Activated T-cell treated with anti-CD3 and anti-CD28 coated beads, Interleukin-2, amount 50 U/mL, for 1 hour (primary cell): ENCODE measurements at regions not wholly inside any gene's neighbourhood (a gene's known extent, or its start where the extent isn't known, plus 50 kb on each side); places are given as distances from the start of the nearest gene placed in this dataset.
A peak's percentile ranks its signal among the peaks of the same experiment; 100 is the strongest.
"Not testable (repeated sequence)": the region's sequence is repeated elsewhere in the genome, so short reads cannot be mapped to it uniquely, and the experiment has no call there.

Experiments used
- DNase-seq: peaks from one replicate; pipeline ENCODE4 v3.0.0-alpha.2; 2020

DNA sequence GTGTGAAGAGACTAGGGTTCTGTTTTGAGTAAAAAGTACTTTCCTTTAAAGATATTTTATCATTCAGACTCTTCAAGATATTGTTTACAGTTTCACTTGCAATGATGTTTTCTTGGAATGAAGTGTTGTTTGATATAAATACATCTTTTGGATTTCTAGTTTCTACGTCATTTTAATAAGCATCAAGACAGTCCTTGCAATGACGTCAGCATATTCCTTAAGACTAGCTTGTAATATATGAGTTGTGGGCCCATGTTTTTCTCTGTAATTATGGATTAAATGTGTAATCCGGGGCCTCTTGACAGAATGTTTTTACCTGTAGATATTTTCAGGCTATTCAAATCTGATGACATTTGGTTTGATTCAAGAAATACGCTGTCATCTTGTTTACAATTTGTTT, 66.1 kb downstream of the RBMX2 start:
- DNase-seq, result no peak

DNA sequence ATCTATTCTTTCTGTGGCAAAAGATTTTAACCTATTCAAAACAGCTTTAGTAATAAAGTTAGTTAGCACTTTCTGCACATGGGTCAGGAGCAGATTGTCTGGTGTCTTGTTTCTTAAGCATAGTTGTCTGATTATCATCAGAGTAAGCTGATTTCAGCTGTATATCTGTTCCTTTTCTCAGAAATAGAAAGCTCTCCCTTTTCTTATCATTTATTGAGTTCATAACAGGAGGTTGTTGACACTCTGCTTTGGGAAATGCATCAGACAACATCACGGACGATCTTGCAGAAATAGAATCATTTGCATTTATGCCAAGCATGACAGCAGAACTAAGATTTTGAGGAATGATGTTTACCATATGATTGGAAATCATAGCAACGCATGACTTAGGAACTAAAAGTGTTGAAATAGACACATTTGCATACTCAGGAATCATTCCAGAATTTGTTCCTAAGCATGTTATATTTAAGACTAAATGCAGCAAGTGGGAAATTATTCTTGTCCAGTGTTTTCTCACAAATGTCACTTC, 66.7 kb downstream of the RBMX2 start:
- DNase-seq, result no peak

DNA sequence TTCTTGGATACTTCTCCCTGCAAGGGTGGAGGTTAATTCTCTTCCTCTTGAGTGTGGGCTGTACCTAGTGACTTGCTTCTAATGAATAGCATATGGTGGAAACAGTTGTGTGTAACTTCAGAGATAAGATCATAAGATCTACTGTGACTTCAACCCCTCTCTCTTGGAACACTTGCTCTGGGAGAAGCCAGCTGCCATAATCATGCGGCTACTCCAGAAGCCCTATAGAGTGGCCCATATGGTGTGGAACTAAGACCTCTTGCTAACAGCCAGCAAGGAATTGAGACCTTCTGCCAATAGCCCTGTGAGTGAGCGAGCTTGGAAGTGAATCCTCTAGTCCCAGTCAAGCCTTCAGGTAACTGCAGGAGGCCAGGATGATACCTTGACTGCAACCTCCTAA, 81.1 kb downstream of the RBMX2 start:
- no peak for DNase-seq

DNA sequence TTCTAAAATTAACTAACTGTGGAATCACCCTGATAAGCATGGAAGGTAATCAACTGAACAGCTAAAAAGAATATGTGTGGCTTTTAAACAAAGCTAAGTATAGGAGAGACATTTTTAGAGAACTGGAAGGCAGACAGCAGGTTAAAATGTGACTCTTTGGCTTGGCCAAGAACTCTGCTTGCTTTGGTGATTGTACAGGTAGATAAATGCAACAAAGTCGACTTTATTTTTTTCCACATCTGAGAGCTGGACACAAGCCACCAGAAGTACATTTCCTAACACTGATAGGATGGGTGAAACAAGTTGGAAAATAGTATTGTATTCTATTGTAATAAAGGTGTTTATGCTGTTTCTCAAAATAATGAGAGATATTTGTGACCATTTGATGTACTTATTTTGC, 84.1 kb downstream of the RBMX2 start:
- DNase-seq, result no peak

DNA sequence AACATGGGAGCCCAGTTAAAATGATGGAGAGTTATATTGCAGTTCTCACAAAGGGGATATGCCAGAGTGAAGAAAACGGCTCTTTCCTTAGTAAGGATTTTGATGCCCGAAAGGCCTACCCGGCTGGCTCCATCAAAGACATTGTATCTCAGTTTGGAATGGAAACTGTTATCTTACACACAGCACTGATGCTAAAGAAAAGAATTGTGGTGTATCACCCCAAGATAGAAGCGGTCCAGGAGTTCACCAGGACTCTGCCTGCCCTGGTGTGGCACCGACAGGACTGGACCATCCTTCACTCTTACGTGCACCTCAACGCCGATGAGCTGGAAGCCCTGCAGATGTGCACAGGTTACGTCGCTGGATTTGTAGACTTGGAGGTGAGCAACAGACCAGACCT, 93.7 kb downstream of the RBMX2 start:
- not testable (repeated sequence) for DNase-seq

DNA sequence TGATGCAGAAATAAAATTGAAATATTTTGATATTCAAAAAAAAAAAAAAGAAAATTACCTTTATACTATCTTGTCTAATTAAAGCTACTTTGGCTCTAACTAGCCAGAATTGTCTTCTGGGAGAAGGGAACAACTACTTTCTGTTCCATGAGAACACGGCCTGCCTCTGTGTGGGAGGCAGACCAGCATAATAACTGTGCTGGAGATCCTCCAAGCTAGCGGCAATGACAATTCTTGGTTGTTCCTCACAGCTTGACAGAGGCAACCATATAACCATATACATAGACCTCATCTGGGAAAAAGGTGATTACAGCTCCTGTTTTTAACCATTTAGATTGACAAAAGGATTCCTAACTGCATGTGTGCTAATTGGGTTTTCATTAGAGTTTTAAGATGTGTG, 95.7 kb downstream of the RBMX2 start:
- DNase-seq, result no peak

DNA sequence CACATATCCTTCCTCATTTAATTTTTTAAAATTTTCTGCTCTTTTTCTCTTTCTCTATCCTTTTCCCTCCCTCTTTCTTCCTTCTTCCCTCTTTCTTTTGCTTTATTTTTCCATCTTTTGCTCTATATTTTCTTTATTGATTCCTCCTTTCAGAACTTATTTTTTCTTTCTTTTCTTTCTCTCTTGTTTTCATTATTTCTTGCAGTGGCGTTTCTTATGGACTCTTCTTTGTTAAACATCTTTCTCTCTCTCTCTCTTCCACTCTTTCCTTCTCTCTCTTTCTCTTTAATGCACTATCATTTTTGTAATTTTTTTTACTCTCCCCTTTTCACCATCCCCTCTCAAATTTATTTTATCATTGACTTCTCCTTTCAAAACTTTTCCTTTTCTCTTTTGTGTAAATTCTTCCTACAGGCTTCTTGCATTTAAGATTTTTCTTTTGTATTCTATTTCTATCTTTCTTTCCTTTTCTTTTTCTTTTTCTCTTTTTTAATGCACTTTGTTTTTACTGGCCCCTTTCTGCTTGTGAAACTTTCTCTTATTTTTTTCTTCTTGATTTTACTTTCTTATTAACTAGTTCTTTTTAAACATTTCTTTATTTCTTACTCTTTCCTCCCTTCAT, 97.0 kb downstream of the RBMX2 start:
- no peak for DNase-seq

DNA sequence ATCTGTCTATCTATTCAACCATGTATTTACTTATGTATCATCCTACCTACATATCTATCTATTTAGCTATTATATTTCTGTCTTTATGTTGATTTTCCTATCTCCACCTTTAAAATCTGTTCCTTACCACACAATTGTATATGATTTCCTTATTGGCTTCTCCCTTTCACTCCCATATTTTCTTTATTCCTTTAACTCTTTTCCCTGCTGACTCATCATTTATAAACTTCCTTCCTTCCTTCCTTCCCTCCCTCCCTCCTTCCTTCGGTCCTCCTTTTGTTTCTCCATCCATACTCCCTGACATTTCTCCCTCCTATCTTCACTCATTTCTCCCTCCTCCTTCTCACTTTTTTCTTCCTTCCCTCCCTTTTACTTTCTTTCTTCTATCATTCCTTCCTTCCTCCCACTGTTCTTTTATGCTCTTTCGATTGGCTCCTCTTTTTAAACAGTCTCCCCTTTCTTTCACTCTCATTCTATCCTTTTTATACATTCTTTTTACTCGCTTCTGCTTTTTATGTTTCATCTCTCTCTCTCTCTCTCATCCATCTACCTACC, 100.3 kb downstream of the RBMX2 start:
- DNase-seq, result no peak

DNA sequence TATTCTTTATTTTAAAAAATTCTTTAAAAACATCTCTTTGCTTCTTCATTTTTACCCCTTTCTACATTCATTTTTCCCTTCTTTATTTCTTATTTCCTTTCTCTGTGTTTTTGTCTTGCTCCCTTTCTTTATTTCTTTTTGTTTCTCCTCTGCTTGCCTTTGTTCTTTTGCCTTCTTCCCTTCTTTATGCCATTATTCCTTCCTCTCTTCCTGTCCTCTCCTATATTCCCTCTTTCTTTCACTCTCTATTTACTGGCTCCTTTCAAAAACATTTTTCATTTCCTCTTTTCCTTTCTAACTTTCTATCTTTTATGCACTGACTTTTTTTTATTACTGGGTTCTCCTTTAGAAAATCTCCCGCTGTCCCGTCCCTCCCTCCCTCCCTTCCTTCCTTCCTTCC, 102.2 kb downstream of the RBMX2 start:
- no peak for DNase-seq

DNA sequence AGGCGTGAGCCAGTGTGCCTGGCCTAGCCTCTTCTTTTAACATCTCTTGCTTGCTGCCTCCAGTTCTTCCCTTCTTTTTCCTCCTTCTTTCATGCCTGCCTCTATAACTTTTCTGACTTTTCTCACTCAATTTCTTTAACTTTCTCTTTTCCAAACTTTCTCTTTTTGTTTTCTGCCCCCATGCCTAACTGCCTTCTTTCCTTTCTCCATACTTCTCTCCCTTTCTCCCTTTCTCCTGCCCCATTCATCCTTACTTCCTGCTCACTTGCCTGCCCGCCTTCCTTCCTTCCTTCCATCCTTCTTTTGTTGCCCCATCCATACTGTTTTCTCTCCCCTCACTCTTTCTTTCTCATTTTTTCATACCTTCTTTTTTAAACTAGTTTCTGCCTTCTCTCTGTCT, 105.2 kb downstream of the RBMX2 start:
- no peak for DNase-seq

DNA sequence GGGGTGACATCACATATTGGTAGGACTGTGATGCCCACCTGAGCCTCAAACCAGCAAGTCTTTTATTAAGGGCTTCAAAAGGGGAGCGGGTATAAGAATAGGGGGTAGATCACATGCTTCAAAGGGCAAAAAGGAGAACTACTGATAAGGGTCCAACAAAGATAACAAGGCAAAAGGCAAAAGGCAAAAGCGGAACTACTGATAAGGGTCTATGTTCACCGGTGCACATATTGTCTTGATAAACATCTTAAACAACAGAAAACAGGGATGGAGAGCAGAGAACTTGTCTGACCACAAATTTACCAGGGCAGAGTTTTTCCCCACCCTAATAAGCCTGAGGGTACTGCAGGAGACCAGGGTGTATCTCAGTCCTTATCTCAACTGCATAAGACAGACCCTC, 110.7 kb downstream of the RBMX2 start:
- DNase-seq, result not testable (repeated sequence)

DNA sequence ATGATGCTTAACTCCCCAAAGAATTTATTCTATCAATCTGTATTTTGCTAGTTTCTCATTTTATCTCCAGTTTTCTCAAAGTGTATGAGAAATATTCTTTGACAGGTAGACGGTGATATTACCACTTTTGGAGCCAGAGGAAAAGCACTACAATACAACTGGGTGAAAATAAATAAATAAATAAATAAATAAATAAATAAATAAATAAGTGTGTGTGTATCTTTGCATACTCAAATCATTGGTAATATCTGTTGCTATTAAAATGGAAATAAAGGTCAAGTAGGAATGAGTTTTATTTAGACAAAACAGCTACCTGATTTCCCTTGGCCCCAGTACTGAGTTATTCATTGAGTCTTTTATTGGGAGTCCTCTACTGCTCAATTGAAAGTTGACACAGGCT, 114.3 kb downstream of the RBMX2 start:
- DNase-seq, result no peak

DNA sequence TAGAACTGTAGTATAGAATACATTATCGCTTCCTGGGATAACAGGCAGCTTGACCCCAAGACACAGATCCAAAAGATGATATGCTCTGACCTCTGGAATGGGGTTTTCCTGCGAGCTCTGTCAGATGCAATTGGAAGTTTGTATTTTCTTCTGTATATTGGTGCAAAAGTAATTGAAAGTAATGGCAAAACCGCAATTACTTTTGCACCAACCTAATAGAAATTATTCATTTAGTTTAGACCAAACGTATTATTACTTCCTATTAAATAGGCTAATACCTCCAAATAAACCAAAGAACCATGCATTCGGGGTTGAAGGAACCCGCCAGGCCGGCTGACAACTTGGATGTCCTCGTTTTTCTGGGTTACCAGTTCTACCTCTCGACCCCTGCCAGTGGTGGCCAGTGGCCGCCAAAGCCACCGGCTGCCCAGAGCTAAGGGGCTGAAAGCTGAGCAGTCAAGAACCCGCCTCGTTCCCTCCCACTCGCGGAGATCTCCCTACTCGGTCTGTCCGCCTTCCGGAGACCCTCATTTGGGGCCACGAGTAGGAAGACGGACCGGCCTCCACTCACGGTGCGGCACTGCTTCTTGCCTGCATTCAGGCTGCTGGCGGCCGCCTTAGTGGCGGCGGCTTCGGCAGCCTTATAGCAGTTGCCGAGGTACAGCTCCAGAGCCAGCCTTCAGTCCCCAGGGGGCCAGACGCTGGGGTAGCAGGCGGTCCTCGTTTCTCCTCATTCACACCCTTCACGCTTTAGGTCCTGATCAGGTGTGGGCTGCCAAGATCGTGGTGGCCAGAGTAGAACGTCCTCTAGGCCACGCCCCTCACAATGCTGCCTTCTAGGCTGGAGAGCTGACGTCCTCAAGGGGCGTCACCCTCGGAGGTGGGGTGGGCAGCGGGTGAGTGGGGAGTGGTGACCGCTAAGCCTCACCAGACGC, 121.9 kb downstream of the RBMX2 start:
- no peak for DNase-seq

DNA sequence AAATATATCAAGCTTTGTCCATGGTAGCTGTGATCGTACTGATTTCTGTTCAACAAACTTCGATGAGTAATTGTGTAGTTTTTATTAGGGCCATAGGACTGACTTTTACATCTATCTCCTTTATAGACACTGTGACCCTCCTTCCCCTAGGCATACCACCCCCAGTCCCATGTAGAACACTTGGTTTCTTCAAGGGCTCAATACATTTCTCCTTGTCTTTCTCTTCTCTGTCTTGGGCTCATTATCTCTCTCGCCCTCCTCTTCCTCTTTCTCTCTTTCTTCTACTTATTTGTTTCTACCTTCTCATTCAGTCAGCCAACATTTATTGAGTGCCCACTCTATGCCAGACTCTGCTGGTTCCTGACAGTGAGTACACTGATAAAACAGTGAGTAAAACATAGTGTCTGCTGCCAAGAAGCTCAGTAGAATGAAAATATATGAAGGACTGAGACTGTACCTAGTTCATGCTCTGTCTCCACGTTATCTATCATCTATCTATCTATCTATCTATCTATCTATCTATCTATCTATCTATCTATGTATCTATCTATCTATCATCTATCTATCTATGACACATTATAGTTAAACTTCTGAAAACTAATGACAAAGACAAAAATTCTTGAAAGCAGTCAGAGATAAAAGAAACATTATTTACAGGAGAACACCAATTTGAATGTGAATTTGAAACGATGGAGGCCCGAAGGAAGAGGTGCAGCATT, 122.8 kb downstream of the RBMX2 start:
- DNase-seq, result no peak

DNA sequence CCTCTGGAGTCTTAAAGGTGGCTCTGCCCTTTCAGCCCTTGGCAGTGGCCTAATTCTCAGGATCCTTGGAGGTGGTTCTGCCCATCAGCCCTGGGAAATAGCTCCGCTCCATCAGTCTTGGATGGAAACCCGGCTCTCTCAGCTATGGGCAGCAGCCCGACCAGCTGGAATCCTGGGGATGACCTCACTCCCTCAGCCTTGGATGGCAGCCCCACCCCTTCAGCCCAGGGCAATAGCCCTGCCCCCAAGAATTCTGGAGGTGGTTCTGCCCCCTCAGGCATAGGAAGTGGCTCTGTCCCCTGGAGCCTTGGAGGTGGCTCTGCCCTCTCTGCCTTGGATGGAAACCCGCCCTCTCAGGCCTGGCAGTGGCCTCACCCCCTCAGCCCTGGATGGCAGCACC, 127.7 kb downstream of the RBMX2 start:
- no peak for DNase-seq

DNA sequence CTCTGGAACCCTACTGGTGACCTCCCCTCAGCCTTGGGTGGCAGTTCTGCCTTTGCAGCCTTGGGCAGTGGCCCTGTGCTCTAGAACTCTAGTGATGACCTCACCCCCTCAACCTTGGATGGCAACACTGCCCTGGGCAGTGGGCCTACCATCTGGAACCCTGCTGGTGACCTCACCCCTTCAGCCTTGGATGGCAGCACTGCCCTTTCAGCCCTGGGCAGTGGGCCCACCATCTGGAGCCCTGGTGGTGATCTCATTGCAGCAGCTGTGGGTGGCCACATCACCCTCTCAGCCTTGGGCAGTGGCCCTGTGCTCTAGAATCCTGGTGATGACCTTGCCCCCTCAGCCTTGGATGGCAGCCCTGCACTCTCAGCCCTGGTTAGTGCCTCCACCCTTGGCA, 129.3 kb downstream of the RBMX2 start:
- DNase-seq, result no peak

DNA sequence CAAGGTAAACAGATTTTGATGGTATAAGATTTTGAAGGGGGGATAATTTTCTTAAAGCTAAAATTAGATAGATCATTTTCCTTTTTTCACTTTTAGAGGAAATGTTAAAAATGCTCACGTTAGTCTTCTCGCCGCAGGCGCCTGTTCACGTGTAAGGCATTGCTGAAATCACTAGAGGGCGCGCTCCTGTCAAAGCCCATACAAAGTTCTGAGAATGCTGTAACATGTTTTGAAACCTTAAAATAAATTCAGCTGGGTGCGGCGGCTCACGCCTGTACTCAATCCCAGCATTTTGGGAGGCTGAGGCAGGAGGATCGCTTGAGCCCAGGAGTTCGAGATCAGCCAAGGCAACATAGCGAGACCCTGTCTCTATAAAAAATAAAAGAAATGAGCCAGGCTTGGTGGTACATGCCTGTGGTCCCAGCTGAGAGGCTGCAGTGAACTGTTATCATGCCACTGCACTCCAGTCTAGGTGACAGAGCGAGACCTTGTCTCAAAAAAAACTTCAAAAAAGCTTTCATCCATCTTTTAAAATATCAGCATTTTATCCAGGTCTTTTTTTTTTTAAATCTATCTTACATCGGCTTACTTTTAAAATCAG, 138.0 kb downstream of the RBMX2 start:
- peak; percentile 28 for DNase-seq

DNA sequence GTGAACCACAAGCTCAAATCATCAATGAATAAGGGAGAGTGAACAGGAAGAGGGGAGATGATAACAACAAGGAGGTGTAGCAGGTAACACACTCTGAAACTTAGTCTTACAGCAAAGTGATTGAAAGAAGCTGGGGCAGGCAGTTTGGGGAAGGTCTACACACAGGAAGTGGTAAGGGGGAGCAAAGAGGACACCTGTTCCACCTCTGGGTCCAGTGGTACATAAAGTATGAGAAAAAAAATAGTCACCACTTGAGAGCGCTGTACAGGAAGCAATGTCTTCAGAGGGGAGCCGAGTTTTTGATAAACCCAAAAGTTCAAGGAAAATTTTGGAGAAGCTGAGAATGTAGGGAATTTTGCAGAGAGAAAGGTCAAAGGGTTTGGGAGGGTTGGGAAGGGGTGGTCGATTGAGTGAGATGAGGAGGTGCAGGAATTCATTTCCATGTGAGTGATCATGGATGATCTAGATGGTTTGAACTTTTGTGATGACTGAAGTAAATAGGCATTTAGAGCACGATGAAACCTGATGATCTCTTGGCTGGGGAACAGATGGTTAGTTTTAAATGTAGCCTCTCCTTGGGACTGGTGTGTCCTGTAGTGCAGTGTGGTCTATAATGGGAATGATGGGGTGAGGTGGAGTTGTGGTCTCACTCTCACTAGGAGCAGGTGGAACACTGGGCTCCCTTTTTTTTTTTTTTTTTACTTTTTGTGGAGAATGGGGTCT, 142.0 kb downstream of the RBMX2 start:
- DNase-seq, result no peak

DNA sequence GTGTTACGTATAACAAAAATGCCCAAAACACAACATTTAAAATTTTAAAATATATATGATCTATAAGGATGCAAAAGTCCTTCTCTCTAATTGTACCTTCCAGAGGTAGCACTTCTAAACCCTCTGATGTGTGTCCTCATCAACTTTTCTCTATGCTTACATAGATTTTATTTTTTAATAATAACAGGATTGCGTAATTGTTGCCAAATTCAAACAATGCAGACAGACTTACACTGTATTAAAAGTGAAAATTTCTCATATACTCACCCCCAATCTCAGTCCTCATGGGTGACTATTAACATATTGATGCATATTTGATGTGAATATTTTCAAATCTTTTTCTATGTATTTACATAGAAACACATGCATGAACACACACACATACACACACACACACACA, 144.0 kb downstream of the RBMX2 start:
- no peak for DNase-seq

DNA sequence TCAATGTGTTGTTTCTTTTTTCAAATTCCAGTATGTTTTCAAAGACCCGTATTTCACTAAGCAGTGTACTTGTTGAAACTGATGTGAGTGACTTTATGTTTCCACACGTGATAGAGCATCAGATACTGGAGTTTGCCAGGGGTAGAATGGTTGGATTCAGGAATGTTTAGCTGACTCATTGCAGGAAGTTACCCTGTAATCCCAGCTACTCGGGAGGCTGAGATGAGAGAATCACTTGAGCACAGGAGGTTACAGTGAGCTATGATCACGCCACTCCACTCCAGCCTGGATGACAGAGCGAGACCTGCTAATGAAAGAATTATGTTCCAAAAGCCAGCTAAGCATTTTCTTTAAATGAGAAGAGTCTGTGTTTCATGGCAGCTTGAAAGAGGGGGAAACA, 147.6 kb downstream of the RBMX2 start:
- DNase-seq, result not testable (repeated sequence)

DNA sequence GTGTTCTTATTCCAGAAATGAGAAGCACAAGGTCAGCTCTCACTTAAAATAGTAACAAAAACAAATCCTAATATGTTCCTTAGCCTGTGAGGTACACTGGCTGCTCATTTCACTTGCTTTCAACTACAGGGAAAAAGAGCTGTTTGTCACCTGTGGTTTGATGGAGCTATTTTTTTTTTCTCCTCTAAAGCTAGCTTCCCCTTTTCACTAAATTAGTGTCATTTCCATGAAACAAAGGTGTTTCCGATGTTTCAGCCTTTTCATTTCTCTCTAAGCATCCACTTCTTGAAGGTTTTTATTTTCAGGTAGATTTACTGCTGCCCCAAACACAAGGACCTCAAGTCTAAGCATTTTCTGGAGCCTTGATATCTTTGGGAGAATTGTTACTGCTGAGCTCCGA, 148.6 kb downstream of the RBMX2 start:
- DNase-seq, result no peak

DNA sequence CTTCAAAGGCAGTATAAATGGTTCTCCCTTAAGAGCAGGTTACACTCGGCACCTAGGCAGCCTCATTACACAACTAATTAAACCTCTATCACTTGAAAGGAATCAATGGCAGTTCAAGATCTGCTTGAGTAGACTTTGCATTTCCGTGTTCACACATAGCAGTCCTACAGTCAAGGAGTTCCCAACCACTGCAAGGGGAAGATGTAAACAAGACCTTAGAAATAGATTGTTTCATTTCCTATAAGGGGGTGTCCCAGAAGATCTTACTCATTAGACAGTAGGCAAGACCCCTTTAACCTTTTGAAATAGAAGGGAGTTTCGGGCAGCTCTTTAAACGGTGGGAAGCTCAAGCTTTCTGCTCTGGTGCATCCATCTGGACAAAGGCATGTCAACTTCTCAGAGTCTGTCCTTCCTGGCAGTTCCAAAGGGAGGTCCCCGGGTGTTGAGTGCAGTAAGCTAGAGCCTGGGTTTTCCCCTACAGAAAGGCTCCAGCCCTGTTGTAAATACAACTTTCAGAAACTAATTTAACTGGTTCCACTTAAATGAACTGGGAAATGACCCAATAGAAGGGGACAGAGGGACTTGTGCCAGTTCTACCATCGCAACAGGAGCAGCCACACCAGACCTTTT, 150.8 kb downstream of the RBMX2 start:
- no peak for DNase-seq
